OCI-LY3 (cell line): ENCODE measurements at regions not wholly inside any gene's neighbourhood (a gene's known extent, or its start where the extent isn't known, plus 50 kb on each side); places are given as distances from the start of the nearest gene placed in this dataset.

ENCODE experiments used
- CTCF ChIP-seq: fragments of 200-600, 300-600 bp; sonication (generic); IDR thresholded peaks from 2 replicates; pipeline ENCODE4 v1.5.1; 2014; ENCODE audit warnings: antibody characterized with exemption, low read length, low read depth
- EZH2phosphoT487 ChIP-seq: fragments of 200-600 bp; shearing (Covaris generic); IDR thresholded peaks from 2 replicates; pipeline ENCODE4 v1.6.1; 2018; ENCODE audit warnings: antibody characterized with exemption, mixed run types, low read depth

GRCh38 chr11:80844110-80844819 is 1403.4 kb upstream of the TENM4 start:
- TF ChIP-seq CTCF (no peak; the same call in 1 of the 2 replicates), EZH2phosphoT487 (no peak)
